T-helper 1 cell (primary cell): ENCODE measurements at regions not wholly inside any gene's neighbourhood (a gene's known extent, or its start where the extent isn't known, plus 50 kb on each side); places are given as distances from the start of the nearest gene placed in this dataset.
"Not testable (repeated sequence)": the region's sequence is repeated elsewhere in the genome, so short reads cannot be mapped to it uniquely, and the experiment has no call there.

Experiments
- DNase-seq, 5 donors: peaks; one replicate each; pipeline ENCODE4 v3.0.0-alpha.2; 2012 to 2020

DNA sequence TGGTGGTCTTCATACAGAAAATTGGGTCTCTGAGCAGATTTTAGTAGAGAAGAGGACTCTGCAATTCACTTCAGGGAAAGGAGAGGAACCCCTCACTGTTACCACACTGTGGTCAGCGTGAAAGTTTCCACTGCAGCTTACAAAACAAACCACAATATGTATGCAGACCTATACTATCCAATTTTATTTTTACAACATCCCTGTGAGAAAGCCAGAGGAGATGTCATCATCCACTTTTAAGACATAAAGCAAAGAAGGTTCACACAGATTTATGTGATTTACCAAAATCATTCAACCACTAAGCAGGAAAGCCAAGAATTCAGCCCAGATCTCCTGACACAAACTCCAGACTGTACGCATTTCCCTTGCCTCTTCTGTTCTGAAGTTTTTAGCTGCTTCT is 442.4 kb downstream of the FRK start:
- no peak for DNase-seq

DNA sequence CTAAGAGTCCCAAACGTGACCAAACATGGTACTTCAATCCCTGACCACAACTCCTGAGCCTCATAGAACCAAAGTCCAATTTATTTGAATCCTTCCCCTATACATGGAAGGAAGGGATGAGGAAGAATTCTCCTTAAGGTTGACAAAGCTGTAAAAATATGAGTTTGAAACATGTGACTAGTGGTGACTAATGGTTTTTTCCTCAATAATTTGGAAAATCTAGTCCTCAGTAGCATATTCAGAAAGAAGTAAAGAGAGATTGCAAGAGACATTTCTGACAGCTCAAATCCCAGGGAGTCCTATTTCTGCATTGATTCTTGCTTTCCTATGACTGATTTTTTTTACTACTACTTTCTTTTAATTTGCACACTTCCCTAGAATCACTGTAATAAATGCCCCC is 443.7 kb downstream of the FRK start:
- DNase-seq: no peak

DNA sequence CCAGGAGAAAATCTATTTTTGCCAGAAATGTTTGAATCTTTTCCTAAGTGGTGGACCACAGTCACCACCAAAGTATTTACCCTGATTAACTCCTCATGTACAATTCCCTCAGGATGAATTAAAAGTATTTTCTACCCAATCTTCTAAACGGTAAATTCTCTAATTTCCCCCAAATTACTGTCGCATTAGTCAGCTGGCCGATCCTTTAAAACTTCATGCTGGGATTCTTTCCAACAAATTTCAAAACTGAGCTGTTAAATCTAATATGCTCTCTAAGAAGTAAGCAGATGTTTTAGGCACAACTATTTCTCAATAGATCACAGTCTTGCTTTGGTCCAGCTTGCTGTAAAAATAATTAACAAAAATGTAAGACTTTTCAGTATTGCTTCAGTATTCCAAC is 447.2 kb downstream of the FRK start:
- no peak for DNase-seq

DNA sequence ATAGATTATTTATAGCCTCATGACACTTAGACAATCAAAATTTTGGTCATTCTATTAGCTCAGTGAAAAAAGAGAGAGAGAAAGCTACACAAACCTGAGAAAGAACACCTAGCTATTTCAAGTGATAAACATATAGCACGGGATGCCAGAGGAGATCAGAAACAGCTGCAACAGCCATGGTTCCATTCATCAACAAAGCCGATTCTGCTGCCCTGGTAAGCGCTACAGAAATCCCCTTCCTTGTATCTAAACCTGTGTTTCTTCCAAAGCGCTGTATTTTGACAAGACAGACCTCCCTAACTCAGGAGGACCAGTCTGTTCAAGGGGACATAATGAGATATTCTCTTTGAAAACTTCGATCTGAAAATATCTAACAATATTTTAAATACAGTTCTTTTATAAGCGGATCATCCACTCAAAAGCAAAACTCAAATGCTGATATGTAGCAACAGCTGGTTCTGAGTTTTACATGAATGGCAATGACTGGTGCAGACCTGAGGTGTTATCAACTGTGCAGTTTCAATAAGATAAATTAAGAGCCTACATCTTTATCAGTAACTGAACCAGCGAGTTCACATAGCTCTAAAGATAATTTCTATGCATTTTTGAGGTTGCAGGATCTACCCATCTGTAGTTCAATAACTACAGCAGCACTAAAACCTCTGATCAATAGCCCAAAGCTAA is 447.8 kb downstream of the FRK start:
- no peak for DNase-seq

DNA sequence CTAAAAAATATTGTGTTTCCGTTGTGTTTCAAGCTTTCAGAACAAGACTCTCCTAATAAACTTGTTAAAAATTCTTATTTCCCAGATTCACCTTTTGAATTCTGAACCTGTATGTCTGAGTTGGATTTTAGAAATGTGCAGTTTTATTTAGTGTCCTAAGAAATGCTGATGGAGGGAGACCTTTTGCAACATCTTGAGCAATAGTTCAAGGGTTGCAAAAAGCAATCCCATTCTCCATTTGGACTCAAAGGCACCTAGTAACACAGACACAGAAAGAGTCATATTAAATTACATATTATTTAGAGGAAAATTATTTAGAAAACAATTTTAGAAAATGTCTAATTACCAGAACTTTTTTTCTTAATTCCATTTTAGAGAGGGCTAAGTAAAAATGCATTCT is 448.5 kb downstream of the FRK start:
- no peak for DNase-seq

DNA sequence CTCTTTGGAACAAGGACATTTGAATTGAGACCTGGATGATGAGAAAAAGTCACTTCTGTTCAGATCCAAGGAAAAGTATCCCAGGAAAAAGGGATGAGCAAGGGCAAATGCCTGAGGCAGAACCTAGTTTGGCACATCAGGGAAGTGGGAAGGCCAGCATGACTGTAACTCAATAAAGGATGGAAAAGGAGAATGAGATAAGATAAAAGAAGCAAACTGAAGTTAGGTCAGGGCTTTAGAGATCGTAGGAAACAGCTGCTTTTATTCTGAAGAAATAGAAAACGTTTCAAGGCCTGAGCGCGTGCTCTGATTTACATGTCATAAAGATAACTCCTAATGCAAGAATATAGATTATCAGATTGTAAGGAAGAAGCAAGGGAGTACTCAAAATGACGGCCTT is 450.0 kb downstream of the FRK start:
- no peak for DNase-seq

DNA sequence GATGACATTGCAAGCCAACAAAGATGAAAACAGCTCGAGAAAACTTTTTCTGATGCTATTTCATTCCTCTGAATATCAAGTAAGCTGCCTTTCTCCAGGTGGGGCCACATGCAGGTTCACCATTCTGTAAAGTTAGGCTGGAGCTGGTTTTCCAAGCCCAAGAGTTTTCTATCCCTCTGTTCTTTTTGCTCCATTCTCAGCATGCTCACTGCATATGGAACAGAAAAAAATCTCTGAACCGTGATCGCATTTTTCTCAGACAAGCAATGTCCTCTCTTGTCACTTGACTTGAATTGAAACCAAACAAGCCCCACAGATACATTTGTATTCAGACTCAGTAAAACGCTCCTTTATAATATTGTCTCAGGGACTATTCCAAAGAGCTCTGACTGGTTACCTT is 451.6 kb downstream of the FRK start:
- DNase-seq: no peak

DNA sequence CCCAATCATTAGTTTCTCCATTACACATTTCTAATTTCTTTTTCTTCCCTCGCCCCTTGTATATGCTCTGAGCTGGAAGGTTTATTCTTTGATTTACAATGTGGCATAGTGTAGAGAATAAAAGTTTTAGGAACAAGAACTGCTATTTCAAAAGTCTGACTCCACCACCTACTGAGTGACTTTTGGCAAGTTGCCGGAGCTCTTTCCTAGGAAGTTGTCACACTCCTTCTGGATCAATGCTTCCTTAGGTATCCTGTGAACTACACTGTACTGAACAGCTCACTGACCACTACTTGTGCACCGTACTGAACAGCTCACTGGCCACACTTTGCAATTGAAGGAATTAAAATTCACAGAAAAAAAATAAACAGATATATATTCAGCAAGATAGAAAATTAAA is 458.2 kb downstream of the FRK start:
- DNase-seq: no peak

DNA sequence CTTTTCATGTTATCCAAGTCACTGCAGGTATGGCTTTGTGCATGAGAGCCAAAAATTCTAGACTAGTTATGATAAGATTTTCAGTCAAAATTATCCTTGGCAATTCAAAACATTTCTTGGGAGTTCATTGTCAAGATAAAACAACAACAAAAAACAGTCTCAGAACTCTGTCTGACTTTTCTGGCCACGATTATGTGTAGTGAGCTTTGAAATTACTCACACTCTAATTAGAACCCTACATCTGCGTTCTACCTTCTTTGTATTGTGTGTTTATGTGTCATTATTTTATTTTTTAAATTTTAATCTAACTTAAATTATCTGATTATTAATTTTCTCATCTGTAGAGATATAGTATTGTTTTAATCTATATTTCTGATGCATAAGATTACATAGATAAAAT is 459.2 kb downstream of the FRK start:
- no peak for DNase-seq

DNA sequence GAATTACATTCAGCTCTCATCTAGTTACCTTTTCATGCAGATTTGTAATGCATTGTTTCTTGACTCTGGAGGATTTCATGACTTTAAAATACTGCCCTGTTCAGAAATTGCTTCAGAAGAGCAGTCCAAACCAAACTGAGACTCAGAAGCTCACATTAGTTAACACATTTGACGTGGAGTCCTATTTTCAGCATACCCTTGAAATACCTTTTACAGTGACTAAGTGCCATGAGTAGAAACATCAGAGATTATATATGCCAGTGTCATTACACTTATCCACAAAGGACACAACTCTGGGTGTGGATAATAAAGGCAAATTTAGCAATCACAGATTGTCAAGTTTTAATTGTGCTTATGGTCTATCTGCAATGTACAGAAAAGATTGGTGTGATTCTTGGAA is 459.6 kb downstream of the FRK start:
- no peak for DNase-seq

DNA sequence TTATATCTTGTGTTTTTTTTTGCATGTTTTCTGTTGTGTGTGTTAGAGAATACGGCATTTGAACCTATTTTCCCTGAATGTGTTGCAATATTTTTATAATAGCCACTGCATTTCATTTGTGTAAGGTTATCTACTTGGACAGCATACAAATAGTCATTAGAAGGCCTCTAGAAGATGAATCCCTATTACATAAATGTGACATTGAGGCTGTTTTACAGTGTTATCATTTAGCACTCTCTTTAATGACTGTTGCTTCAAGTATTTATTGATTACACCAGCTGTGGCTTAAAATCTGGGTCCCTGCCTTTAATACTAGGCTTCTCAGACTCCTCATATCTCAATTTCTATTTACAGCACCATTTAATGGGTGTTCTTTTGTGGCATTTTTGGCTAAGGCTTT is 465.8 kb downstream of the FRK start:
- DNase-seq: no peak

DNA sequence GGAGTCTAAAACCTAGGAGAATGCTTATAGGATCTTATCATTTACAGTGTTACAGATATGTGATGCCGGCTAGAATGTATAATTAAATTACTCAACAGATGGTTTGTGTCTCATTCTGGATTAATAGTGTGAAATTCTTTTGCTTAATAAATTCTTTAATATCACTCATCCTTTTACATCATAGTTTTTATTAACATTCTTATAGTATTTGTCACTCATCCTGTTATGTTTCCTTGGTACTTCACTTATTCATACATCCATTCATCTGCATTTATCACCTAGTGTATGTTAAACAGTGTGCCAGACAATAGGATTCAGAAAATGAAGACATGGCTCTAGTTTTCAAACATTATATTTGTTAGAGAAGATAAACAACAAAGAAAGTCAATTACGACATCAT is 468.7 kb downstream of the FRK start:
- DNase-seq: no peak

DNA sequence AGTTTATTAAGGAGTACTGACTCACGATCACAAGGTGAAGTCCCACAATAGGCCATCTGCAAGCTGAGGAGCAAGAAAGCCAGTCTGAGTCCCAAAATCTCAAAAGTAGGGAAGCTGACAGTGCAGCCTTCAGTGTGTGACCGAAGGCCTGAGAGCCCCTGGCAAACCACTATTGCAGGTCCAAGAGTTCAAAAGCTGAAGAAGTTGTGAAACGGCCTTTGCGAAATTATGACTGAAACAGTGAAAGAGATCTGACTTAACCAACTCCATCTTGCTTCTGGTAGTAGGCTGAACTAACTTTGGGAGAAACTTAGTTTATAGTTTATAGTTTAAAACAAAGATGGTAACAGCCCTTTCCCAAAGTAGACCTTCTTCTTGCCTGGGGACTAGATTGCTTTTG is 471.6 kb downstream of the FRK start:
- DNase-seq: not testable (repeated sequence)

DNA sequence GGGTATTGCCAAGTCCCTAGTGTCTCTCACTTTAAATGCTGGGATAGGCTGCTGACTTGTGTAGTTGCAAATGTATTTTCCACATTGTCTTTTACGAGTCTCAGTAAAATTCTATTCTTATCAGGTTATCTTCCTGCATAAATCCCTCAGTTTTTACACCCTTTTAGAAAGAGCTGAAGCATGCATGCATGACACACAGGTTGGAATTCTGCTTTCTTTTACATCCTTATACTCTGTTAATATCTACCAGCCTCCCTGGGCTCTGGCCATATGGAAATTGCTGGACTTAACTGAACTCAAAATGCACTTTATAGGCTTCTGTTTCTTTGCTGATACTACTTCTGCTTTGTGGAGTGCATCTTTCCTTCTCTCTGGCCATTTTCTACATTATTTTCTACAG is 477.4 kb downstream of the FRK start:
- no peak for DNase-seq

DNA sequence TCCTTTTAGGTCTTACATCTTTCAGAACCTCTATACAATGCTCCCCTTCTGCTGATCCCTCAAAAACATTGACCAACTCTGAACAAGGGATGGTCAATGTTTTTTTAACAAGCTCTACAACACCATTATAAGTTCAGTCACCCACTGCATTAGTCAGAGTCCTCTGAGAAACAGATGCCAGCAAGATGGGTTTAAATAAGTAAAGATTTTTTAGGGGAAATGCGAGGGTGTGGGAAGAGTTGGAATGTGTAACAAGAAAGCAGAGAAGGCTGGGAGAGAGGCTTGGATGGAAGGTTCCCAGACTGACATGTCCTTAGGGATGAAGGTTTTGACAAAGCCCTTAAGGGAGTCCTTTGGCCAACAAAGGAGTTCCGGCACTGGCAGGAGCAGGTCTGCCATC is 478.3 kb downstream of the FRK start:
- no peak for DNase-seq

DNA sequence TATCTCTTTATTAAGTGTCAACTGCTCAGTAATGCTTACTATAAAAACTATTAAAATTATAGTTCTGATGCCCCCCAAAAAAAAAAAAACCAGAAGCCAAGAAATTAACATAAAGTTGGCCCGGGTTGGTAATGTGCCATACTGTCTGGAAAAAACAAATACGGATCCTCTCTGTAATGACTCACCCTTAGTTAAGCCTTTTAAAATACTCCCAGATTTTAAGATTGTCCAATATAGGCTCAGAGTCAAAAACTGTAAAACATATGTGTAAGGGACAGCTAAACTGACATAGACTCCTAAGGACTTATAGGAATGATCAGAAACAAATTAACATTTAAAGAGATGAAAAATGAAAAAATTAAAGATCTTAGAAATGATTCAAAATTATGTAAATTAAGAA is 481.1 kb downstream of the FRK start:
- DNase-seq: not testable (repeated sequence)

DNA sequence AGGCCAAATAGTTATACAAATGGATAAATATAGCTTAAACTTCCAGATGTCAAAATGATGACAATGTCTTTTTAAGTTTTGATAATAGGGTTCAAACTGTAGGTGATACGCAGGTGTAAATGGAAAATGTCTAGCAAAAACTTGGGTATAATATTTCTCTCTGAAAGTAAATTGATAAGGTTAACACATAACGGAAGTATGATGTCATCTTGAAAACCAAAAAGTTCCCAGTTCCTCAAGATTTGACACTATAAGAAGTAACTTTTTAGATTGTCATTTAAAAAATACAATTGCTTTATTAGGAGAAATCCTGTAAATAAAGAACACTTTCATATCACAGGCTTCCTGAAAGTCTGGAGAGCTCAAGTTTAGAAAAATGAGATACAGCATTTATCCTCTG is 483.4 kb downstream of the FRK start:
- no peak for DNase-seq

DNA sequence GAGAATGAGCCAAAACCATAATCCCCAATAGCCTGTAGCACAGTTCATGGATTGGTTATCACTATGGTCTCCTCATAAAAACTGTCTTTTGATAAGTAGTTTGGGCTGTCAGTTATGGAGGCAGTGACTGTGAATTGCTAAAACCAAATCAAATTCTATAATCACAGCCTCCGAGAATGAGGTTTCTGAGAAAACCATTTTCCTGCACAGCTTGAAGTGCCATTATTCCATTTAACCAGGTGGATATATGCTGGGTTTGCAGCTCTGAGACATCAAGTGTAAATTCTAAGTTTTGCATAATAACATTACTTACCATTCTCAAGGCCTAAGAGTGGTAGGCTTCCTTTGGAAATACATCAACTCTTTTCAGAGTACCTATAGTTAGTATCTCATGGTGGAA is 485.4 kb downstream of the FRK start:
- no peak for DNase-seq

DNA sequence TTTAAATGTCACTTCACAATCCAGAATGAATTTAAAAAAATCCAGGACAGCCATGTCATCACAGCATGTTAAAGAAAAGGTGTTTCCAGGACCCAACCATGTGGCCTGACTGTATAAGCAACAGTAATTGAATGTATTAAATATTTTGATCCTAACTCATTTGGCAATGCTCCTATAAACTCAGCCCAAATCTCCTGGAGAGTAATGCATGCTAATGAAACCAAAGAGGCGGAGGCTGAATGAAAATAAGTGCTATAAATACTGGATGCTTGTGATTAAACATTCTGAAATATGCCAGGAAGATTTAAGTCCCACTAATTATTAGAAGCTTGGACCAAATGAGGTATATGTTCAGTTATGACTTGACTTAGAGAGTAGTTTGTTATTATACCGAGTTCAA is 486.8 kb downstream of the FRK start:
- no peak for DNase-seq

DNA sequence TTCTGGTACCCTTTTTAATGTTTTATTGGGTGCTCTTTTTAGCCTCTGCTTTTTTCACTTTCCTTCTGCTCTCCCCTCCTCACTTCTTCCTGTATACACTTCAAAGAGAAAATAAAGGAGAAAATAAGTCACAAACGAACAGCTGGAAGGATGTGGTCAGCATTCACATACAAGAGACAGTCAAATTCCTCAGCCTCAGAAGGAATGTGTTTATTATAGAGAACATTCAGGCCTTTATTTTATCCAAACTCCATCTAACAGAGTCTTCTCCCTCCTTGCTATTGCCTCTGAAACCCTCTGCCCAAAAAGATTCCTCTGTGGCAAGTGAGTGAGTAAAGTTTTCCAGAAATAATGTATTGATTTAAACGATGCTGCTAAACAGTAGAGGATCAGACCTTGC is 490.4 kb downstream of the FRK start:
- DNase-seq: no peak

DNA sequence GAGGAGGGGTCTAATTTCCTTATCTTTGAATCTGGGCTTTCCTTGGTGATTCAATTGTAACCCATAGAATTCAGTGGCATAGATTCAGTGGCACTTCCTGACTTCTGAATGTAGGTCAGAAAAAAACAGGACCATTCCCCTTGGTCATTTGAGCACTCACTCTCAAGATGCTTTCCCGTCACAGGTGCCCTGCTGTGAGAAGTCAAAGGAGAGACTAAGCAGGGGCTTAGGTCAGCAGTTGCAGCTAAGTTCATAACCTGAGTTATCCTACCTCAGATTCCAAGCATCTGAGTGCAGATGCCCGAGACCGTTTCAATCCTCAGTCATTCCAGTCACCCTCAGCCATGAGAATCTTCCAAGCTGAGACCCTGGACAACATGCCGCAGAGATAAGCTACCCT is 506.6 kb downstream of the FRK start:
- no peak for DNase-seq

DNA sequence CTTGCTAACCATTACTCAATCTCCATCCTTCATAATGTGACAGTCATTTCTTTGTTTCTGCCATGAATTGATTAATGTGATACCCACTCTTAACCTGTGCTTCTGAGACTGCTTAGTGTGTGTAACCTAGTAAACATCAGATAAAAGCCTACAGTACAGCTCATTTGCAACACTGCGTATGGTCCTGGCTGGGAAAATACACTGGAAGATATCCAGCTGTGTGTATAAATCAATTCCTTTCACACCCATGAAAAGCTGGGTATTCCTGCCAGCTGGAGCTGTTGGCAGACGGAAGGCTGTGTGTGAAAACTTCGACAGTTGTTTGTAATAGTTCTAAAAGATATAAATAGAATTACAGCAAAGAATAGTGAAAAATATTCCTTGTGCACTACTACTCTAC is 509.2 kb downstream of the FRK start:
- no peak for DNase-seq

DNA sequence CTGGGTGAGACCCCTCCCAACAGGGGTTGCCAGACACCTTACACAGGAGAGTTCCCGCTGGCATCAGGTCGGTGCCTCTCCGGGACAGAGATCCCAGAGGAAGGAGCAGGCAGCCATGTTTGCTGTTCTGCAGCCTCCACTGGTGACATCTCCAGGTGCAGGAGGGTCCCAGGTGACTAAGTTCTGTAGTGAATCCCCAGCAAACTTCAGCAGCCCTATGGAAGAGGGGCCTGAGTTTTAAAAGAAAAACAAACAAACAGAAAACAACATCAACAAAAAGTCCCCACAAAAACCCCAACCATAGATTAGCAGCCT is 515.1 kb downstream of the FRK start:
- no peak for DNase-seq

DNA sequence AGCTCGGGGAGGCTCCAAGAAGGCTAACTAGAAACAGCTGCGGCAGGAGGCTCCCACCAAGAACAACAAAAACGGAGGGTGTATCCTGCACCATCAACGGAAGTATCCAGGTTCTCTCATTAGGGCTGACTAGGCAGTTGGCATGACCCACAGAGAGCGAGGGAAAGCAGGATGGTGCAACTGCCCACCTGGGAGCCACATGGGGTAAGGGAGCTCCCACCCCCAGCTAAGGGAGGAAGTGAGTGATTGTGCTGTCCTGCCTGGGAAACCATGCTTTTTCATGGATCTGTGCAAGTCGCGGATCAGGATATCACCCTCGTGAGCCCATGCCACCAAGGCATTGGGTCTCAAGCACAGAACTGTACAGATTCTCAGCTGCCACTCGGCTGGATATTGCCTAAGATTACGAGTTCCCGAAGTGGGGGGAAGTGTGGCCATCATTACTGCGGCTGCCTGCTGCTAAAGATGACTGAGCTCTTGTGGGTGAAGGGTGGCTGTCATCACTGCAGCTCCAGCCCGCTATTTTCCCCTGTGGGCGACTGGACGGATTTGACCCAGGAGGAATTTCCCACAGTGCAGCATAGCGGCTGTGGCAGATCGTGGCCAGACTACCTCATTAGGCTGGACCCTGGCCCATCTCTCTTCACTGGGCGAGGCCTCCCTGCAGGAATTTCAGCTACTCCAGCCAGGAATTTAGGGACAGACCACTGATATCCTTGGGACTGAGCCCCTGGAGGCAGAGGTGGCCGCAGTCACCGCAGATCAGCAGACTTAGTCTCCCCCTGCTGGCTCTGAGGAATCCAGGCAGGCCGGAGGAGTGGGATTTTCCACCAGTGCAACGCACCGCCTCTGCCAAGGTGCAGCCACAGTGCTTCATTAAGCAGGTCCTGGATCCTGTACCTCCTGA is 515.7 kb downstream of the FRK start:
- no peak for DNase-seq
